Kidney (tissue), 13 donors: ENCODE measurements at regions not wholly inside any gene's neighbourhood (a gene's known extent, or its start where the extent isn't known, plus 50 kb on each side); places are given as distances from the start of the nearest gene placed in this dataset.

ENCODE experiments used
- DNase-seq, 5 donors: peaks; one replicate each; pipeline ENCODE4 v3.0.0-alpha.2; 2013 to 2020
- FAIRE-seq: peaks from 2 replicates; lab custom pipeline; 2012; peaks lifted over from hg19 to GRCh38; lab: Jason Lieb, UNC
- H3K27ac ChIP-seq, 2 donors: one replicate each; pipeline ENCODE4 v1.7.0; 2013; ENCODE audit warnings: low read depth in 2 of 2, low read length in 2 of 2, inconsistent platforms in 1 of 2
- H3K27me3 ChIP-seq: one replicate; pipeline ENCODE4 v1.7.1; 2013; ENCODE audit warnings: low read length, inconsistent platforms; ENCODE audit not compliant: control insufficient read depth, insufficient read depth
- H3K36me3 ChIP-seq, 3 donors: one replicate each; pipeline versions ENCODE4 v1.7.0 to v1.7.1; 2013; ENCODE audit warnings: low read length in 3 of 3, control low read depth in 1 of 3, inconsistent platforms in 1 of 3; ENCODE audit not compliant: insufficient read depth in 3 of 3, control insufficient read depth in 2 of 3
- H3K4me1 ChIP-seq, 3 donors: one replicate each; pipeline versions ENCODE4 v1.7.0 to v1.7.1; 2013; ENCODE audit warnings: low read length in 3 of 3, inconsistent platforms in 1 of 3, low read depth in 1 of 3; ENCODE audit not compliant: control insufficient read depth in 2 of 3, insufficient read depth in 2 of 3
- H3K4me3 ChIP-seq, 3 donors: one replicate each; pipeline versions ENCODE4 v1.7.0 to v1.8.1; 2013; ENCODE audit warnings: low read length in 3 of 3, control low read depth in 1 of 3, inconsistent platforms in 1 of 3
- H3K9ac ChIP-seq, 3 donors: one replicate each; pipeline versions ENCODE4 v1.7.0 to v1.7.1; 2013; ENCODE audit warnings: low read length in 3 of 3, control low read depth in 1 of 3, inconsistent platforms in 1 of 3
- H3K9me3 ChIP-seq, 3 donors: one replicate each; pipeline versions ENCODE4 v1.7.0 to v1.7.1; 2013; ENCODE audit warnings: low read length in 3 of 3, control low read depth in 1 of 3, inconsistent platforms in 1 of 3; ENCODE audit not compliant: control insufficient read depth in 2 of 3, insufficient read depth in 1 of 3
- CTCF ChIP-seq: IDR thresholded peaks from 3 replicates; pipeline ENCODE4 v1.5.1; 2012; ENCODE audit warnings: mild to moderate bottlenecking, moderate library complexity, borderline replicate concordance; ENCODE audit not compliant: insufficient read depth; ENCODE audit errors: extremely low read depth
- intact Hi-C: fragments of 100-400 bp; cut with DNase I; formaldehyde crosslinking; loops from one replicate; pipeline ENCODE4 v1.11.1; 2022
- donor health status: control.
- donor health status: control.
- donor health status: control.
- donor health status: control.
- donor health status: control.
- donor health status: DM: yes; HTN: yes; CAD: no.
- donor health status: Normal renal cell carcinoma (clear cell type).

- intact Hi-C loops: no loop called here
Observed at GRCh38 chr6:163756079-163756478, 341.6 kb downstream of the QKI start.

GRCh38 chr6:163754866-163755265 is 340.3 kb downstream of the QKI start:
- no peak for FAIRE-seq
- intact Hi-C loops: no loop called here
- no peak overlapping the region for H3K27ac ChIP-seq

More at GRCh38 chr6:163756079-163756478, 341.6 kb downstream of the QKI start:
- H3K36me3 ChIP-seq: no peaks in the 10 kb centered on the region
- H3K27ac ChIP-seq: no peak overlapping the region
- TF ChIP-seq CTCF: no peak
- no peaks in the 10 kb centered on the region for H3K9me3 ChIP-seq
- no peaks in the 10 kb centered on the region for H3K4me1 ChIP-seq
- H3K9ac ChIP-seq: no peak overlapping the region
- peak in 3 of 5 donors; percentile 25 to 50 (median 49) for DNase-seq
- no peaks in the 10 kb centered on the region for H3K27me3 ChIP-seq
- no peak for FAIRE-seq
- no peak overlapping the region for H3K4me3 ChIP-seq

GRCh38 chr6:163753430-163753829 is 338.9 kb downstream of the QKI start:
- intact Hi-C loops: no loop called here
- FAIRE-seq: no peak
- H3K4me1 ChIP-seq: no peaks in the 10 kb centered on the region
- no peaks in the 10 kb centered on the region for H3K9me3 ChIP-seq
- no peak for TF ChIP-seq CTCF
- no peaks in the 10 kb centered on the region for H3K27me3 ChIP-seq
- DNase-seq: no peak
- no peak overlapping the region for H3K9ac ChIP-seq
- no peaks in the 10 kb centered on the region for H3K36me3 ChIP-seq
- H3K4me3 ChIP-seq: no peak overlapping the region
- no peak overlapping the region for H3K27ac ChIP-seq

More at GRCh38 chr6:163754866-163755265, 340.3 kb downstream of the QKI start:
- Histone ChIP-seq H3K27me3 (no peaks in the 10 kb centered on the region), H3K4me3 (no peak overlapping the region), H3K9me3 (no peaks in the 10 kb centered on the region), H3K36me3 (no peaks in the 10 kb centered on the region), H3K4me1 (no peaks in the 10 kb centered on the region), H3K9ac (no peak overlapping the region)
- TF ChIP-seq CTCF: no peak
- DNase-seq: no peak

GRCh38 chr6:163752446-163752845 is 337.9 kb downstream of the QKI start:
- no peak overlapping the region for H3K9ac ChIP-seq
- no peaks in the 10 kb centered on the region for H3K27me3 ChIP-seq
- H3K4me3 ChIP-seq: no peak overlapping the region
- no peak for DNase-seq
- no peak for TF ChIP-seq CTCF
- H3K4me1 ChIP-seq: no peaks in the 10 kb centered on the region
- H3K27ac ChIP-seq: no peak overlapping the region
- FAIRE-seq: no peak
- H3K9me3 ChIP-seq: no peaks in the 10 kb centered on the region
- intact Hi-C loops: no loop called here
- H3K36me3 ChIP-seq: no peaks in the 10 kb centered on the region
